NCI-H2227 (cell line): ENCODE measurements at regions not wholly inside any gene's neighbourhood (a gene's known extent, or its start where the extent isn't known, plus 50 kb on each side); places are given as distances from the start of the nearest gene placed in this dataset.
"Not testable (repeated sequence)": the region's sequence is repeated elsewhere in the genome, so short reads cannot be mapped to it uniquely, and the experiment has no call there.

Source experiments
- DNase-seq: peaks from one replicate; lab custom pipeline; 2025; ENCODE audit not compliant: unreplicated experiment; lab: John Stamatoyannopoulos, UW

- no peak for DNase-seq
These were observed 852.5 kb upstream of the LRATD1 start for GRCh38 chr2:13779996-13780395.

GRCh38 chr2:13791019-13791547 is 841.4 kb upstream of the LRATD1 start:
- no peak for DNase-seq

- DNase-seq: no peak
These were observed 826.0 kb upstream of the LRATD1 start for GRCh38 chr2:13806539-13806938.

GRCh38 chr2:13813236-13813635 is 819.3 kb upstream of the LRATD1 start:
- DNase-seq: no peak

GRCh38 chr2:13818002-13818401 is 814.5 kb upstream of the LRATD1 start:
- no peak for DNase-seq

GRCh38 chr2:13819896-13820295 is 812.6 kb upstream of the LRATD1 start:
- DNase-seq: no peak

- no peak for DNase-seq
These were observed 811.1 kb upstream of the LRATD1 start for GRCh38 chr2:13821255-13821880.

- no peak for DNase-seq
These were observed 810.2 kb upstream of the LRATD1 start for GRCh38 chr2:13822365-13822764.

- no peak for DNase-seq
These were observed 806.1 kb upstream of the LRATD1 start for GRCh38 chr2:13826314-13826853.

GRCh38 chr2:13858626-13859025 is 773.9 kb upstream of the LRATD1 start:
- DNase-seq: no peak

GRCh38 chr2:13868275-13868674 is 764.2 kb upstream of the LRATD1 start:
- DNase-seq: not testable (repeated sequence)

- no peak for DNase-seq
These were observed 756.0 kb upstream of the LRATD1 start for GRCh38 chr2:13876491-13877037.

GRCh38 chr2:13877571-13877970 is 754.9 kb upstream of the LRATD1 start:
- DNase-seq: no peak

- DNase-seq: no peak
These were observed 748.1 kb upstream of the LRATD1 start for GRCh38 chr2:13884291-13884976.

- DNase-seq: no peak
These were observed 731.0 kb upstream of the LRATD1 start for GRCh38 chr2:13901526-13901925.

GRCh38 chr2:13905831-13906230 is 726.7 kb upstream of the LRATD1 start:
- no peak for DNase-seq

- no peak for DNase-seq
These were observed 716.5 kb upstream of the LRATD1 start for GRCh38 chr2:13916066-13916465.

- no peak for DNase-seq
These were observed 714.6 kb upstream of the LRATD1 start for GRCh38 chr2:13917958-13918357.

GRCh38 chr2:13919981-13920382 is 712.5 kb upstream of the LRATD1 start:
- no peak for DNase-seq

- no peak for DNase-seq
These were observed 711.3 kb upstream of the LRATD1 start for GRCh38 chr2:13921245-13921644.

GRCh38 chr2:13923823-13924222 is 708.7 kb upstream of the LRATD1 start:
- DNase-seq: no peak

GRCh38 chr2:13942111-13942510 is 690.4 kb upstream of the LRATD1 start:
- no peak for DNase-seq
